Mesothelial cell of epicardium (in vitro differentiated cells): ENCODE measurements at regions not wholly inside any gene's neighbourhood (a gene's known extent, or its start where the extent isn't known, plus 50 kb on each side); places are given as distances from the start of the nearest gene placed in this dataset.

Source experiments
- DNase-seq, 2 experiments: peaks; one replicate each; pipeline ENCODE4 v3.0.0; 2021; ENCODE audit warnings: low spot score in 2 of 2; ENCODE audit not compliant: unreplicated experiment in 2 of 2
- H3K27ac Mint-ChIP-seq: 2 replicates; pipeline ENCODE4 v1.8.0; 2021; ENCODE audit warnings: mixed read lengths
- H3K27me3 Mint-ChIP-seq: 2 replicates; pipeline ENCODE4 v1.8.0; 2021; ENCODE audit warnings: low read depth, mixed read lengths
- H3K36me3 Mint-ChIP-seq: 2 replicates; pipeline ENCODE4 v1.8.0; 2021; ENCODE audit warnings: mixed read lengths
- H3K4me1 Mint-ChIP-seq: 2 replicates; pipeline ENCODE4 v1.8.0; 2021; ENCODE audit warnings: mixed read lengths
- H3K4me3 Mint-ChIP-seq: 2 replicates; pipeline ENCODE4 v1.8.0; 2021; ENCODE audit warnings: mild to moderate bottlenecking, moderate library complexity, mixed read lengths
- H3K9me3 Mint-ChIP-seq: 2 replicates; pipeline ENCODE4 v1.8.0; 2021; ENCODE audit warnings: mixed read lengths
- TF ChIP-seq, protein P1 (sequence below): fragments of 200-600 bp; sonication (generic); IDR thresholded peaks from one replicate; pipeline ENCODE4 v1.5.0; 2021; ENCODE audit warnings: antibody characterized with exemption; ENCODE audit not compliant: unreplicated experiment

DNA sequence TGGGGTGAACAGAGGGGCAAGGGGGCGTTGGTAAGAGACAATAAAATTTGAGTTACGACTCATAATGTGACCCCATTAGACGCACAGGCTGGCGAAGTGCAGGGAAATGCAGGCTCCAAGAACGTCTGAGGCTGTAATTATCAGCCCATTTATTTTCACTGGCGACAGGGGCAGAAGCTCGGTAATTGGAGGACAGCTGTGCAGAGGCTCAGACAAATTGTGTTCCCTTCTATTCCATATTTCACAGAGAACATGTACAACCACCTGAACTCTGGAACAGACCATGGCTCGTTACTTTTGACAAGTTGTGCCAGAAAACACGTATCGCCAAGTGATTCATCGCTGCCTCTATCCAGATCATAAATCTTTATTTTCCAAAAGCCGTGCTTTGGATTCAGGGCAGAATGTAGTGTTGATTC is 137.3 kb upstream of the FRMD4A start:
- DNase-seq, result no peak
- H3K36me3 Mint-ChIP-seq, result peaks cover 5% of the 10 kb centered on the region
- H3K4me3 Mint-ChIP-seq, result no peak overlapping the region
- peaks cover 38% of the 10 kb centered on the region for H3K27me3 Mint-ChIP-seq
- peaks cover 15% of the 10 kb centered on the region for H3K9me3 Mint-ChIP-seq
- peaks cover 15% of the 10 kb centered on the region for H3K4me1 Mint-ChIP-seq
- TF ChIP-seq, protein P1, sequence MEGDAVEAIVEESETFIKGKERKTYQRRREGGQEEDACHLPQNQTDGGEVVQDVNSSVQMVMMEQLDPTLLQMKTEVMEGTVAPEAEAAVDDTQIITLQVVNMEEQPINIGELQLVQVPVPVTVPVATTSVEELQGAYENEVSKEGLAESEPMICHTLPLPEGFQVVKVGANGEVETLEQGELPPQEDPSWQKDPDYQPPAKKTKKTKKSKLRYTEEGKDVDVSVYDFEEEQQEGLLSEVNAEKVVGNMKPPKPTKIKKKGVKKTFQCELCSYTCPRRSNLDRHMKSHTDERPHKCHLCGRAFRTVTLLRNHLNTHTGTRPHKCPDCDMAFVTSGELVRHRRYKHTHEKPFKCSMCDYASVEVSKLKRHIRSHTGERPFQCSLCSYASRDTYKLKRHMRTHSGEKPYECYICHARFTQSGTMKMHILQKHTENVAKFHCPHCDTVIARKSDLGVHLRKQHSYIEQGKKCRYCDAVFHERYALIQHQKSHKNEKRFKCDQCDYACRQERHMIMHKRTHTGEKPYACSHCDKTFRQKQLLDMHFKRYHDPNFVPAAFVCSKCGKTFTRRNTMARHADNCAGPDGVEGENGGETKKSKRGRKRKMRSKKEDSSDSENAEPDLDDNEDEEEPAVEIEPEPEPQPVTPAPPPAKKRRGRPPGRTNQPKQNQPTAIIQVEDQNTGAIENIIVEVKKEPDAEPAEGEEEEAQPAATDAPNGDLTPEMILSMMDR, result no peak
- H3K27ac Mint-ChIP-seq, result no peak overlapping the region

DNA sequence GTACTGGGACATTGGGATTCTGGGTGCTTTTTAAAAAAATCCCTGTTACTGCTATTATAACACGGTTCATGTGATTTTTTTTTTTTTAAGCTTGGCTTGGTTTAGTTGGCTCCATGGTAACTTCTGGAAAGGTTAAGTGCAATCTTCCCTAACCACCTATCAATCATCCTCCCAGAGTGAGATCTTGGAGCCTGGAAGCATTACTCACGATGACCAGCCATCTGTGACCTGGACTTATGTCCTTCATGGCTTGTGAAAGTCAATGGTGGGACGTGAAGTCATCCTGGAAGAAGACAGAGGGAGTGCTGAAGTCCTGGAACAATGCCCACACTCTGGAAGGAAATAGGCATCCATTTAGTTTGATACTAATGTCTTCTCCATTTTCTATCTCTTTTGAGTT is 135.5 kb upstream of the FRMD4A start:
- H3K4me3 Mint-ChIP-seq, result no peak overlapping the region
- H3K27me3 Mint-ChIP-seq, result peaks cover 29% of the 10 kb centered on the region
- H3K27ac Mint-ChIP-seq, result no peak overlapping the region
- DNase-seq, result no peak
- peaks cover 21% of the 10 kb centered on the region for H3K9me3 Mint-ChIP-seq
- peaks cover 5% of the 10 kb centered on the region for H3K36me3 Mint-ChIP-seq
- H3K4me1 Mint-ChIP-seq, result peaks cover 15% of the 10 kb centered on the region
- TF ChIP-seq, protein P1, result no peak

DNA sequence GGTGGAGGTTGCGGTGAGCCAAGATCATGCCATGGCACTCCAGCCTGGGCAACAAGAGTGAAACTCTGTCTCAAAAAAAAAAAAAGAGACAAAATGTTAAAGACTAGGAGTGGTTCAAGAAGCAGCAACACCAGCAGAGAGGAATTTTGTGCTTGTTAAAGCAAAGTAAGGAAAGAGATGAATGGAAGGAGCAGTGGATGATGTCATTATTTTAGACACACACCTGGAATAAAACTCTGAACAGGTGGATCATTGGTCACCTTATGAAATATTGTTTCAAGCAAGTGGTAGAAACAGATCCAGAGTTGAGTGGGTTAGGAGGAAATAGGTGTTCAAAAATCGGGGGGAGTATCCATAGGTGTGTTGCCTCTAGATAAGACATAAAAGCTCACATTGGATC is 129.7 kb upstream of the FRMD4A start:
- Mint-ChIP-seq H3K4me3 (no peak overlapping the region), H3K9me3 (peaks cover 27% of the 10 kb centered on the region), H3K4me1 (no peaks in the 10 kb centered on the region), H3K36me3 (peaks cover 5% of the 10 kb centered on the region), H3K27me3 (peaks cover 9% of the 10 kb centered on the region), H3K27ac (no peak overlapping the region)
- TF ChIP-seq, protein P1, result no peak
- DNase-seq, result no peak

DNA sequence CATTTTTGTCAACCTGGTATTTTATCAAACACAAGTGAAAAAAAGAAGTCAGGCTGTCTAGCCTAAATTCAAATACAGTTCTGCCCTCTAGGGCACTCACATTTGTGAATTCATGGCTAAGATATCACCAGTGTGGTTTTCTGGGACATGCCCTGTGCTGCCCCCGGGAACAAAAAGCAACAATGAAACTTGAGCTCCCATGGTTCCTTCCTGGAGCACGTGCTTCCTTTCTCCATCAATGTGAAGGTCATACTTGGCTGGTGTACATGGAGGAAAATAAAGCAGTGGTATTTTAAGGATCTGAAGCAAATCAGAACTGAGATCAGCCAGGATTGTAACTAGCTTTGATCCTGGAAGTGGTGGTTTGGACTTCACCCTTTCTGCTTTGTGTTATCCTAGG is 128.9 kb upstream of the FRMD4A start:
- Mint-ChIP-seq H3K36me3 (peaks cover 5% of the 10 kb centered on the region), H3K27me3 (peaks cover 9% of the 10 kb centered on the region), H3K4me3 (no peak overlapping the region), H3K4me1 (no peaks in the 10 kb centered on the region), H3K27ac (no peak overlapping the region), H3K9me3 (peaks cover 24% of the 10 kb centered on the region)
- no peak for DNase-seq
- TF ChIP-seq, protein P1, result no peak

DNA sequence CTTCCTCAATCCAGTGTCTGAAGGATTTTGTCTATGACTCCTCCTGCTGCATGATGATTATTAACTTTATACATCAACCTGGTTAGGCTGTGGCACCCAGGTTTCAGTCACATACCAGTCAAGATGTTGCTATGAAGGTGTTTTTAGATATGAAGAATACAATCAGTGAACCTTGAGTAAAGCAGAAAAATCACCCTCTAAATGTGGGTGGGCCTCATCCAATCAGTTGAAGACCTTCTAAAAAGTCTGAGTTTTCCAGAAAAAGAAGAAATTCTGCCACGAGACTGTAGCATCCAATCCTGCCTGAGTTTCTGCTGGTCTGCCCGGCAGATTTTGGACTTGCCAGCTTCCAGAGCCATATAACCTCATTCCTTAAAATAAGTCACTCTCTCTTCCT is 126.1 kb upstream of the FRMD4A start:
- no peak for DNase-seq
- H3K27ac Mint-ChIP-seq, result no peak overlapping the region

More for the DNA sequence above, 126.1 kb upstream of the FRMD4A start:
- TF ChIP-seq, protein P1, result no peak
- H3K4me3 Mint-ChIP-seq, result no peak overlapping the region
- no peaks in the 10 kb centered on the region for H3K4me1 Mint-ChIP-seq
- H3K36me3 Mint-ChIP-seq, result no peaks in the 10 kb centered on the region
- peaks cover 13% of the 10 kb centered on the region for H3K9me3 Mint-ChIP-seq
- peaks cover 5% of the 10 kb centered on the region for H3K27me3 Mint-ChIP-seq
